CD4-positive, alpha-beta T cell treated with Interleukin-6 for 4 hours (primary cell): ENCODE measurements at regions not wholly inside any gene's neighbourhood (a gene's known extent, or its start where the extent isn't known, plus 50 kb on each side); places are given as distances from the start of the nearest gene placed in this dataset.

Source experiments
- DNase-seq: peaks from one replicate; pipeline ENCODE4 v3.0.0-alpha.2; 2020; ENCODE audit warnings: mixed read lengths

GRCh38 chr20:60877071-60877857, 374.8 kb upstream of the CDH4 start:
- no peak for DNase-seq

GRCh38 chr20:60882836-60883235, 369.2 kb upstream of the CDH4 start:
- no peak for DNase-seq

DNA sequence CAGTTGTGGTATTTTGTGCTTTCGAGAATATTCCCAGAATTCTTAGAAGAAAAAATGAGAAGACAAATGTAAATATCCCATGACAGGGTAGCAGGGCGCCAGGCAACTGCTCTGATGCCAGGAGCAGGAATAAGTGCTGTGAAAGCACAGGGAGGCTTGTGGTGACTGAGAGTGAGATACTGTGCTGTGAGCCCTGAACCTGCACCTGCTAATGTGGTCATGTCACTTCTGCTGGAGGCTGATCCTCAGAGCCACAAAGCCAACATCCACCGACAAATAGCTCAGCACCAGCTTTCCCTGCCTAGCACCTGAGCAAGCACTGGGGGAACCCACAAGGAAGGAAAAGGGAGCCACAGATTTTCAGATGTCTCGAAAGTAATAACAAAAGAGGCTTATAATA, 368.6 kb upstream of the CDH4 start:
- DNase-seq = no peak

- no peak for DNase-seq
Observed at GRCh38 chr20:60884277-60884676, 367.8 kb upstream of the CDH4 start.

- no peak for DNase-seq
Observed at GRCh38 chr20:60888771-60889170, 363.3 kb upstream of the CDH4 start.

DNA sequence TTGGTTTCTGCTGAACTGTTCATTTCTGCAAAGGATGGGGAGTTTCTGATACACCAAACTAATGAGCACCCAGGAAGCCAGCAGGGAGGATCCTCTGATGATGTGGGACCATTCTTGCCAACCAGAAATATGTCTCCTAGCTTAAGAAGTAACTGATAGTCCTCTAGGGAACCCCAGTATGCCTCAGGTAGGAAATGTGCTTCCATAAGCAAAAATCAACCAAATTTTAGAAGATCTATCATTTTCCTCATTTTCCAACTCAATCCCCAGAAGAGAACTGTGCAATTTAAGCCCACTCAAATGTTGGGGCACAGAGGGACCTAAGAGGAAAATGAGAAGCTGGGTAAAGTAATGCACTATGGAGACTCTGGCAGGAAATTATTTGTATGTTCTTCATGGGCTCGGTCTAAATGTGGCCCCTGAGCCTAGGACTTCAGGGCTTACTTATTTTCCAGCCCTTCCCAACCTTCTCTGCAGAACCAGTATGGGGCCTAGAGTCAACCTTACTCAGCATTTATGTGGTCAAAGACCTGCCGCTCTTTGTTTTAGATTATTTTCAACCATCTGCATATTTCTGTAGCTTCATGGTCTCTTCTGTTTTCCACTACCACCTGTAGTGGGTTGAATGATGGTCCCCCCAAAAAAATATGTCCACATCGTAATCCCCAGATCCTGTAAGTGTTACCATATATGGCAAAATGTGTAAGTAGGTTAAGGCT, 359.8 kb upstream of the CDH4 start:
- no peak for DNase-seq

GRCh38 chr20:60894091-60894490, 358.0 kb upstream of the CDH4 start:
- DNase-seq = no peak

- no peak for DNase-seq
Observed at GRCh38 chr20:60895363-60896079, 356.5 kb upstream of the CDH4 start.

- no peak for DNase-seq
Observed at GRCh38 chr20:60897976-60898375, 354.1 kb upstream of the CDH4 start.

DNA sequence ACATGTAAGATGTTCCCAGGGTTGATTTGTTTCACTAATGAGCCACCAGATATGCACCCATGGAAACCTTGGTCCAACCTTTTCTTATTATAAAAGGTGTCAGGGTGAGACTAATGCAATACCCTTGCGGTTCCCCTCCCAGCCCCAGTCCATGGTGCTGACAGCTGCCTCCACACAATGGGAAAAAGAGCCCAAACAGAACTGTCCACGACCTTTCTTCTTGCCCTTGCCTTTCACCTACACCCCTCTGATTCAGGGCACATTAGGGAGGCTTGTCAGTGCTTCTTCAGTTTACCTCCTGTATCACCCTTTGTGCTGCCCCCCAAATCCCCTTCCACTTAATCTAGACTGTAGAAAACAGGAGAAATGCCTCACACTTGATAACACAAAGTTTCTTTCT, 352.7 kb upstream of the CDH4 start:
- no peak for DNase-seq

GRCh38 chr20:60900618-60901017, 351.4 kb upstream of the CDH4 start:
- DNase-seq = no peak

GRCh38 chr20:60901831-60902230, 350.2 kb upstream of the CDH4 start:
- no peak for DNase-seq

DNA sequence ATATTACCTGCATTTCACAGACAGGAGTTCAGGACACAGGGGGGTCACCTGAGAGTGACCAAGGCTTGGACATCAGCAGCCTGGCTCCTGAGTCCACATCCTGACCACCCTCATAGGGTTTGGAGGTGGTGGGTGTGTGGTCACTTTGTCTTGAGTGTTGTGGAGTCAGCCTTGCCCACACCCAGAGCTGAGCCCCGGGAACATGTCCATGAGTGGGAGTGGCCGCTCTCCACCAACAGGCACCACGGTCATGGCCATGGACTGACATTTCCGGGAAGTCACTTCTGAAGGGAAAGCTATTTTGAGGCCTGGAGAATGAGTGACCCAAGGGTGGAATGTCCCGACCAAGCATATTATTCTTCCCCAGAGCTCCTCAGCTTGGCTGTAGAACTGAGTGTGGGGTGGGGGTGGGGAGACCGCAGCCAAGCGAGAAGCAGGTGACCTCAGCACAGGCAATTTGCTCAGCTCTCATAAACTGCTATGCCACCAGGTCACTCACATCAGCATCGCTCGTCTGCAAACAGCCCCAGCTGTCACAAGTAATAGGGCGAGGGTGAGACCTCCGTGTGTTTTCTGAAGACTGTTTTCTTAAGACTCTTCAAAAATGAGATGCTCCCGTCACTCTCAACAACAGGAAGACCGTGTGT, 348.6 kb upstream of the CDH4 start:
- no peak for DNase-seq

DNA sequence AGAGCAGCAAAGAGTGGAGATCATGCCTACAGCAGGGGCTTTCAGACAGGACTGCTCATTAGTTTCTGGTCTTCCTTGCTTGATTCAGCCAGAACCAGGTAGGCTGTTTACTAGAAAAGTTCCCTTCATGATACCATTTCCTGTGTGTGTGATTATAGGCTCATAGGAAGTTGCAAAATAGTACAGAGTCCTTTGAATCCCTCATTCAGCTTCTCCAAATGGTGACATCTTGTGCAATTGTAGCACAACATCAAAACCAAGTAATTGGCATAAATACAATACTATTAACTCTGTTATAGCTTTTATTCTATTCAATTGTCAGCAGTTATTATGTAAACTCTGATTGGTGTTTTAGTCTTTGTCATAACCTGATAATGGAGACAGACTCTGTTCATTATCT, 347.3 kb upstream of the CDH4 start:
- no peak for DNase-seq

GRCh38 chr20:60905919-60906318, 346.1 kb upstream of the CDH4 start:
- no peak for DNase-seq

- no peak for DNase-seq
Observed at GRCh38 chr20:60906555-60906954, 345.5 kb upstream of the CDH4 start.

DNA sequence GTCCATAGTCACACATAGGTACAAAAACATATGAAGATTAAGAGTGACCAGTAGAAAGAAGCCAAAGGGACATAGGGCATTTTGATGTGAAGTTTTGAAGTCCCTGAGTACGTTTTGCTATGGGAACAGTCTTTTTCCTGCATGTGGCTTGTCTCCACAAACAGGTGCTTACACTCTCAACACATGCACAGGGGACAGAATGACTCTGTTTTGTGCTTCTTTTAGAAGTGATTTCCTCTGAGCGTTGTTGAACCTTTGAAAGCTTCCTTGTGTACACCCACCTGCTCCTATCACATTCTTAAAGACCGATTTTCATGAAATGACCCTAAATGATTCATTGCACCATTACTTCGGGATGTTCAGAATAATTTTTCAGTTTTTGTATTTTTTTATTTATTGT, 338.8 kb upstream of the CDH4 start:
- DNase-seq = no peak

DNA sequence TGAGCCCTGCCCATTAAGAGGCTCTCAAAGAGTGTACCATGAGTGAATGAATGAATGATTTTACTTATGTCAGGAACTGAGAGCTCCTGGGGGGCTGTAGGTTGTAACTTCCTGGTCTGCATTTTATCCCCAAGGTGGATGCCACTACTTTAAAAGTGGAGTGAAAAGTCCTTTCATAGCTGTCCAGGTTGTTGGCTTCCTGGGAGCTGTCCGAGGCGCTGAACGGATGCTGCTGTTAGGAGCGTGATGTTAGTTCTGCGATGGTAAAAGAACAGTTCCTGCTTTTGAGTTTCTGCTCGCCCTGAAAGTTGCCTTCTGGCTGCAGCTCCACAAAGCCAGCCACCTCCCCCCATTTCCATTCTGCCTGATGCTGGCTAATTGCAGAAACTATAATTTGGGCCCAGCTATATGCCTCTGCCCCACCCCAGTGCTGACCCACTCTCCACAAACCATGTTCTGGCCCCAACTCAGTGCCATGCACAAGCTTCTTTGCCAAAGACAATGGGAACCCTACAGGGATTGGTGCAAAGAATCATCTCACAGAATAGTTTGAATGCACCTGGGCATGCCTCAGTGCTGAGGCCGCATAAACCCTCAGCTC, 330.9 kb upstream of the CDH4 start:
- DNase-seq = no peak

DNA sequence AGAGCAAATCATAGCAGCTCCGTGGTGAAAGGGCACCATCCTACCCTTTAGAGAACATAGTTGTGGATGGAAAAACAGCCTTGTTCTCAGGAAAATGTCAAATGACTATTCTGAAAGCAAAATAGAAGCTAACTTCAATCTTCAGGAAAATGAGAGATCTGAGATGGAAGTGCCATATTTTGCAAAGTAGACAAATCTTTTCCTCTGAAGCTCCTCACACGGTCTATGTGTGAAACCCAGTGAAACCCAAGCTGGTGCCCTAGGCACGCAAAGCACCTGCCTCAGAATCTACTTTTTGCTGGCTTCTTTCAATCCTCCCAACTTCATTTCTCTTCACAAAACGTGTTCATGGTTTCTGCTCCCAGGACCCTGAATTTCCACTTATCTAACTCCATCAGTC, 325.2 kb upstream of the CDH4 start:
- DNase-seq = no peak

- no peak for DNase-seq
Observed at GRCh38 chr20:60928341-60928740, 323.7 kb upstream of the CDH4 start.

DNA sequence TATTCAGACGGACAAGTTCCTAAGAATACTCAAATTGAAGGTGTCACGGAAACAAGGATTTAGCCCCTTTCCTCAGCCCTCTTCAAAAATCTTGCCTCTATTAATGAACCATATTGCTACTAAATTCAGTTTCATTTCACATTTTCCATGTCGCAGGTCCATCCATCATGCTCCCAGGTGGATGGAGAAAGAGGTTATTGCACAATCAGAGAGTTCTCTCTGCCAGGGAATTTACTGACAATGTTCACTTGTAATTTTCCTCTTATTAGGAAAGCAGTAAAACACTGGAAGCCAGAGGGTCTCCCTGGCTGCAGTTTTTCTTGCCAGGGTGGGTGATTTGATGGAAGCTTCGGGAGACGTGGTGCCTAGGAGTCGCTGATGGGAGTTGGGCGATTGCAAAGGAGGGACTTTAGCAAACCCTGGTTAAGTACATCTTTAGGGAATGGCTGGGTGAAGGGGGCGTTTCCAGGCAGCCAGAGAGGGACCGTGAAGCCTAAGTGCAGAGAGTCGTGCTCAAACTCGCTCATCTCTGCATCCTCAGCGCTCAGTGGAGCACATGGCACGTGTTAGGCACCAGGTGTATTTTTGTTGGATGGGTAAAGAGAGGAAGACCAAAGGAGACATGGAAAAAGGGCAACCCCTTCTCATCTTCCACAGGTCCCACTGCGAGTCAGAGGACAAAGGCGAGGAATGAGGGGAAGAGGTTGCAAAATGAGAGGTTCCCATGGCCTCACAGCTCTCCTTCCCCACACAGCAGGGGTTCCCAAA, 321.9 kb upstream of the CDH4 start:
- no peak for DNase-seq

DNA sequence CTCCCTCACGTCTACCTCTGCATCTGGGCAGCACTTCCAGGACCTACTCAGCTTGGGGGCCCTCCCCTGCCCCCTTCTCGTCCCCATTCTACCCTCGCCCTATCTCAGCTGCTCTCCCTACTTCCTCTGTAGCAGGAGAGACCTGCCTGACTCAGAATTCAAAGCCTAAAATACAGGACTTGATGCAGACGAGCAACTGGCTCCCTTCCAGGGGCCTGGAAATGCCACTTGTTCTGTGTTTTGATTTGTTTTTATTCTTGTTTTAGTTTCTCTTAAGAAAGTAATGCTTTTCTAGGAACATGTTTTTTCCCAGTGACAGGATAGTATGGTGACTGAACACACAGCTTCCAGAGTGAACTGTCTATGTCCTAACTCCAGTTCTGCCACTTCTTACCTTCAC, 320.4 kb upstream of the CDH4 start:
- DNase-seq = no peak
